Umbilical cord (tissue), 1 donor: ENCODE measurements at regions not wholly inside any gene's neighbourhood (a gene's known extent, or its start where the extent isn't known, plus 50 kb on each side); places are given as distances from the start of the nearest gene placed in this dataset.
A peak's percentile ranks its signal among the peaks of the same experiment; 100 is the strongest.
"Not testable (repeated sequence)": the region's sequence is repeated elsewhere in the genome, so short reads cannot be mapped to it uniquely, and the experiment has no call there.

Experiments used
- DNase-seq: peaks from one replicate; pipeline ENCODE4 v3.0.0-alpha.2; 2015; ENCODE audit warnings: low spot score

GRCh38 chr10:123378302-123378701 is 224.1 kb downstream of the BUB3 start:
- no peak for DNase-seq

GRCh38 chr10:123379156-123379555 is 225.0 kb downstream of the BUB3 start:
- DNase-seq: no peak

GRCh38 chr10:123380491-123381085 is 226.4 kb downstream of the BUB3 start:
- DNase-seq: peak; percentile 25

- no peak for DNase-seq
These were observed 227.0 kb downstream of the BUB3 start for GRCh38 chr10:123381224-123381623.

- DNase-seq: no peak
These were observed 228.3 kb downstream of the BUB3 start for GRCh38 chr10:123382491-123382890.

GRCh38 chr10:123385508-123386080 is 231.4 kb downstream of the BUB3 start:
- DNase-seq: no peak

- no peak for DNase-seq
These were observed 235.3 kb downstream of the BUB3 start for GRCh38 chr10:123389520-123389919.

GRCh38 chr10:123390332-123390731 is 236.1 kb downstream of the BUB3 start:
- DNase-seq: no peak

GRCh38 chr10:123390874-123391273 is 236.7 kb downstream of the BUB3 start:
- no peak for DNase-seq

- DNase-seq: peak; percentile 28
These were observed 237.2 kb downstream of the BUB3 start for GRCh38 chr10:123391275-123392028.

- DNase-seq: no peak
These were observed 238.2 kb downstream of the BUB3 start for GRCh38 chr10:123392182-123392963.

GRCh38 chr10:123393170-123393569 is 239.0 kb downstream of the BUB3 start:
- no peak for DNase-seq

GRCh38 chr10:123394382-123394781 is 240.2 kb downstream of the BUB3 start:
- DNase-seq: no peak

- not testable (repeated sequence) for DNase-seq
These were observed 241.0 kb downstream of the BUB3 start for GRCh38 chr10:123395234-123395633.

- no peak for DNase-seq
These were observed 241.7 kb downstream of the BUB3 start for GRCh38 chr10:123395906-123396305.

GRCh38 chr10:123398180-123398591 is 244.0 kb downstream of the BUB3 start:
- DNase-seq: peak; percentile 27

GRCh38 chr10:123398756-123399155 is 244.6 kb downstream of the BUB3 start:
- no peak for DNase-seq

GRCh38 chr10:123399276-123399839 is 245.2 kb downstream of the BUB3 start:
- DNase-seq: no peak

- DNase-seq: no peak
These were observed 247.8 kb downstream of the BUB3 start for GRCh38 chr10:123402021-123402420.

GRCh38 chr10:123402656-123403055 is 248.5 kb downstream of the BUB3 start:
- DNase-seq: peak; percentile 4

- DNase-seq: no peak
These were observed 250.2 kb downstream of the BUB3 start for GRCh38 chr10:123404357-123404756.

- DNase-seq: no peak
These were observed 254.5 kb downstream of the BUB3 start for GRCh38 chr10:123408660-123409059.
